ENCODE measurements at regions not wholly inside any gene's neighbourhood (a gene's known extent, or its start where the extent isn't known, plus 50 kb on each side); places are given as distances from the start of the nearest gene placed in this dataset.

- DNase-seq (ENCODE audit: low read depth): no peak
Observed at GRCh38 chr11:128300785-128301184, 286.6 kb downstream of the ETS1 start.

DNA sequence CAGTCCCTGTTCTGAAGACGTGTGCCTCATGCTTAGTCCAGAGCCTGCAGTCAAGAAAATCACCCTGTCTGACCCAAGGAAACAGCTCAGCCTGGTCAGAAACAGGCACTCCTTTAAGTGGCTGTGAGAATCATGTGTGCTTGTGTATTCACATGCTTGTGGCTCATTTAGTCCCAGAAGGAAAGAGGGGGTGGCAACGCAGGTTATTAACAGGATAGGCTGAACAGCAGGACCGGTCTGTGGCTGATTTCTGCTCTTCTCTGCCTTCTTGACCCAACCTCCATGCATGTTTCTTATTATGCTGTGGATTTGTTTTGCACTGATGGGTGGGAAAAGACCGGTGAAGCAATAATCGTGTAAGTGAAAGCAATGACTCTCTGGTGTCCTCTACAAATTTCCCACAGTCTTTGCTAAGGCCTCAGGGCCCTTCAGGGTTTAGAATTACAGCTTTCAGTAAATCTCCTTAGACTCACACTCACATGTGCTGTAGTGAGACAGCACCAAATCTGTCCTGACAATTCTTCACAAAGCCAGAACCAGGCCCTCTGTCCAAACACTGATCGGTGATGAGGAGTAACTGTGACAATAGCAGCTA, 288.1 kb downstream of the ETS1 start:
- DNase-seq (ENCODE audit: low read depth): no peak

- DNase-seq (ENCODE audit: low read depth): no peak
Observed at GRCh38 chr11:128298271-128298670, 289.1 kb downstream of the ETS1 start.

DNA sequence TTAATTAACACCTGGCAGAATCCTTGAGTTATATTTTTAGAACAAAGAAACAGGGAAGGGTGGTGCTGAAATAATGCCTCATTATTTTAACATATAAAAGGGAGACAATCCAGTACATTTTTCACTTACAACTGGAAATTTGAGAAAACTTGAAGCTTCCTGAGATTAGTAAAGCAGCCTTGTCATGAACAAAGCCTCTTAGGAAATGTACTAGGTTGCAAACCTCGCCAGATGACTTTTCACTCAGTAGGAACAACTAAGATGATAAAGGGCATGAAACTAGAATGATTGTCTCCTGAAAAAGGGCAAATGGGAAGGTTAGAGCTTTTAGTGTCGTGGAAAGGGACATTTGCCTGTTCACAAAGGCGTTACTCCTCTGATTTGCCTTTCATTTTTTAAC, 289.6 kb downstream of the ETS1 start:
- no peak for DNase-seq (ENCODE audit: low read depth)

DNA sequence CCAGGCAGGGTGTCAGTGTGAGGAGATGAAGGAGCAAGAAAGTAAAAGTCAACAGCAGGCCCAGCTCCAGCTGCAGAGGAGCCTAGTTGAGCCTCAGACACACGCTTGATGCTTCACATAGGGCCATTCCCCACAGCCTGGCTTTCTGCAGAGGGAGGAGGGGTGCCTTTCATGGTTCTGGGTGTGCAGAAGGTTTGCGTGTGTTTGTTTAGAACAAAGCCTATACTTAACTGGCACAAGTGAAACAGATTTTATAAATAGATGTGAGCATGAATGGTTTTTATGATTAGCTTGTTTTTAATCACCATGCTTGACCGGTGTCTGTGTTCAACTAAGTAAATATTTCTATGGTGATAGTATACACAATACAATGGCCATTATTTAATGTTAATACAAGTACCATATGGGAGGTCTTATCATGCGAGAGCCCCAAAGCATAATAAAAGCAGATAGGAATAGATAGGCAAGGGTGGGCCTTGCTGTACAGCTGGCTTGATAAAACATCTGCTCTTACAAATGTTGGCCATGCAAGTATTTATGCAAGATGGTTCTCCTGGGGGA, 290.2 kb downstream of the ETS1 start:
- DNase-seq (ENCODE audit: low read depth): no peak

GRCh38 chr11:128294671-128295050, 292.7 kb downstream of the ETS1 start:
- no peak for DNase-seq (ENCODE audit: low read depth)

DNA sequence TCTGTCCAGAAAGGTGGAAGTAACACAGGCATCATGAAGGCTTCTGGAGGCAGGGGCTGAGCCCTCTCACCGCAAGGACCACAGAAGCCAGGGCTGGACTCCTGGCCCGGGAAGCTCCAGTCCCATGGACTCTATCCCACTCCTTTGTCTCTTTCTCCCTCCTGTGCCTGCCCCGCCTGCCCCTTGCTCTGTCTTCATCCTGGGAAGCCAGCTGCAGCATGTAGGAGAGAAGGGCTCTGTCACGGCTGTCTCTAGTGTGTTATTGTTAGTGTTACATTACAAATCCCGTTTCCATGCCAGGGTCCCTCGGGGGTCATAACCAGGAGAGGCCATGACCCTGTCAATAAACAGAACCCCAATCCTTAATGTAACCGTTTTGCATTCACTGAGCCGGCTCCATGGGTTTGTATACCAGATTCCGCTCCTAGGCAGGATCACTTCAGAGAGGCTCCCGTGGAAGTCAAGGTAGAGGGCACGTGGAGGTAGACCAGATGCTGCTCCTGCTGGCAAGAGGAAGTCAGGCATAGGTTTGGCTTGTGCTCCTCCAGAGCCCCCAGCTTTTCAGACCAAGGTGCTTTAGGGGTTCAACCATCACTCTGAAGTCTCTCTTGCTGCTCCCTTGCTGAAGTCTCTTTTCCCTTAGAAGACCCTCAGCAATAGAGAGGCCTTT, 293.2 kb downstream of the ETS1 start:
- DNase-seq (ENCODE audit: low read depth): no peak

DNA sequence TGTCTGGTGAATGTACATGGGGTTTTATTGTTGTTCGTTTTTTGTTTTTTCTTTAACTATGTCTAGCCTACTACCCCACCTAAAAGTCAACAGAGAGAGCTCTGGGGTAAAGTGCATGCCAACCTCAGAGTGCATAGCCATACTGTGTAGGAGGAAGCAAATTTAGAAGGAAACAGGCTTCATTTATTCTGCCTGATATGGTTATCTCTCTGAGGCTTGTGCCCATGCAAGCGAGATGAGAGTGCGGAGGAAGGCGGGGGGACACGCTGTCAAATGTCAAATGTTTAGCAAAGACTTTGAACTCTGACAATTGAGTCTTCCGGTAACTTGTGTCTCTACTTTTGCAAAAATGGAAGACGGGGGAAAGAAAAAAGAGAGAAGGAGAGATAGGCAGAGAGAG, 295.5 kb downstream of the ETS1 start:
- peak; percentile 61 for DNase-seq (ENCODE audit: low read depth)

- DNase-seq (ENCODE audit: low read depth): no peak
Observed at GRCh38 chr11:128291007-128291406, 296.4 kb downstream of the ETS1 start.

DNA sequence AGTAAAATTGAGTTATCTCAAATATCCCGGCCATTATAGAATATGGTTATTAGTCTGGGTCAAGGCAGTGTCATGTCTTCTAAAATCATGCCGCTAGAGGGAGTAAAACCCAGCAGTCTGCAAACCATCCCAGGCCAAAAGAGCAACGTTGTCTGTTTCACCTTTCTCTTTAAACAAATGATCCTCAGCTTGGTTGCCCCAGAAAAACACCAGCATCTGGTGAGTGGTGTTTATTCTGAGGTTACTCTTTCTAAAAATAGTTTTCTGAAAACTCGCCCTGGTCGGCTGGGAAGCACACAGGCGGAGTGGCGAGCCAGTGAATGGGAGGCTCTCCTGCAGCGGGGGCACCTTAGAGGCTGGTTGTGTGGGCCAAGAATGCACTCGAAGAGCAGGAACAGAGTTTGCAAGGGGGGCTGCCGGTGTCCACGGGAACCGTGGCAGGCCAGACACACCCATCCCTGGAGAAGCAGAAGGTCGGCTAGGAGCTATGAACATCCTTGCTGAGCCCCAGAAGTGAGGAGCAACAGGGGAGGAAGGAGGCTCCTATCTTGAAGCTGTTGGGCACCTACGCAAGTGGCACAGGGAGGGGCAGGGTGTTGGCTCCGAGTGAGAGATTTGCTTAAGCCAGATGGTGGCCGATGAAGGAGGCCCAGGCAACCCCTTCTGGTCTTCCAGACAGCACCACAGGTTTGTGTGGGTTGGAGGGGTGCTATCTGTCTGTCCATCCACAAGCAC, 297.1 kb downstream of the ETS1 start:
- DNase-seq (ENCODE audit: low read depth): peak; percentile 61

DNA sequence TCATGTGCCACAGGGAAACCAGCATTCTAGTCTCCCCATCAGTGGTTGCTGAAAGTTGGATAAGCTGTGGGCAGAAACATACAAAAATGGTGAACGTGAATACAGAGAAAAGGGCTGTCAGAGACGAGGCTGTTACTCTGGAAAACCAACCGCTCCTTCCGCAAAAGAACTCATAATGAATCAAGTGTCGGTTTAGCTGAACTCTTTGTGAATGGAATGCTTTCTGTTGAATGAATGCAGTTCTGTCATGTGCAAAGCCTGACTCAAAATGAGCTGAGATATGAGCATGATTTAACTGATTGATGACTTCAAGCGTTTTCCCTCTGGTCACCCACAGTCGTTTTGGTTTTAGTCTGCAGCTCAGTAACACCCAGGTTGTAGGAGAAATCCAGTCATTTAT, 298.3 kb downstream of the ETS1 start:
- no peak for DNase-seq (ENCODE audit: low read depth)

GRCh38 chr11:128288368-128288767, 299.0 kb downstream of the ETS1 start:
- DNase-seq (ENCODE audit: low read depth): no peak

- no peak for DNase-seq (ENCODE audit: low read depth)
Observed at GRCh38 chr11:128285321-128285720, 302.0 kb downstream of the ETS1 start.

- no peak for DNase-seq (ENCODE audit: low read depth)
Observed at GRCh38 chr11:128284634-128285033, 302.7 kb downstream of the ETS1 start.

GRCh38 chr11:128283451-128283850, 303.9 kb downstream of the ETS1 start:
- DNase-seq (ENCODE audit: low read depth): no peak

GRCh38 chr11:128282053-128282452, 305.3 kb downstream of the ETS1 start:
- DNase-seq (ENCODE audit: low read depth): no peak

DNA sequence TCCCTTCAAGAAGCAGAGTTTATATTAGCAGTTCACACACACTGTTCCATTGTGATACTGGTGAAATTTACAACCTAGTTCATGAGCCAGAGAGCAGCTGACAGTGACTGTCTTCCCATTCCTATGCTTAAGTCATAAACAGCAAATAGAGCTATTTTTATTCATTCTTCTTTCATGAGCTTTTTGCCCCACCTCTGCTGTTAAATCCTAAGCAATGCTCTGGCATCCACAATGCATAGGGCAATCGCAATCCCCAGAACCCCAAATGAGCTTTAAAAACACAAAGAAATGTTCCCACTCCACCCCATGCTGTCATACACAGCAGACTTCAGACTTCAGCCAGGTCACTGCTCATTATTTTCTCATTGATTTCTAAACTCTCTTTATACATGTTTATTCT, 307.5 kb downstream of the ETS1 start:
- DNase-seq (ENCODE audit: low read depth): no peak

DNA sequence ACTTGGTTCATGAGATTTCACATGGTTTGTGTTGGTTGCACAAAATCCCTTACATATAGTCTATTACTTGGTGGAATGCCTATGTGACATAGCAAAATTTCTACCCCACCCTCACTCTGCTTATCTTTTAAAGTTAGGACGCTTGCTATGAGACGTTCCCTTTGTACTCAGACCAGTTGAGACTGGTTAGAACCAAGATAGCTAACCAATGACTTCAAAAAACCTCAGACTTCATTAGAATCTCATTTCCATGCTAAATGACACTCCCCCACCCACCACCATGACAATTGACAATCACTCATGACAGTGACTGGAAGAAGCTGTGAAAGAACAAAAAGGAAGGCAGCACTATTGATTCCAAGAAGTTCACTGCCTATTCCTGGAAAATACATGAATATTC, 313.6 kb downstream of the ETS1 start:
- DNase-seq (ENCODE audit: low read depth): no peak

DNA sequence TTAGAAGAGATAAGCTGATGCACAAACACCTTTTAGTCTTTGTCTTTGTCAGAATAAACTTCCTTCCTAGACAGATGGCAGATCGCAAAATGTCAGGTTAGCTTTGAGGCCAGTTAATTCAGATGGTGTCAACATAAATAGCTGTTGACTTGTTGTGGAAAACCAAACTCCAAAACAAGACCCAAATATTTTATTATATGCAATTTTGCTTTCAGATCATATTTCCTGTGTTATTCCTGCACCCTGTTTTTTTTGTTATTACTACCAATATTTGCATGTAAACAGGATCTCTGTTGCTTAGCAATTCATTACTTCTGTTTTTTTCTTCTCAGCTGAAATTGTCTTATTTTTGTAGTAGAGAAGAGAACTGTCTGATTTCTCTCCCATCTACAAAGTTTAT, 316.0 kb downstream of the ETS1 start:
- no peak for DNase-seq (ENCODE audit: low read depth)

- no peak for DNase-seq (ENCODE audit: low read depth)
Observed at GRCh38 chr11:128269466-128269865, 317.9 kb downstream of the ETS1 start.

- no peak for DNase-seq (ENCODE audit: low read depth)
Observed at GRCh38 chr11:128266893-128267292, 320.5 kb downstream of the ETS1 start.

GRCh38 chr11:128262463-128263345, 324.7 kb downstream of the ETS1 start:
- no peak for DNase-seq (ENCODE audit: low read depth)

All from stimulated activated CD4-positive, alpha-beta T cell treated with anti-CD3 and anti-CD28 coated beads, Interleukin-2, amount 100 ng/mL, for 4 hours (primary cell).